ENCODE measurements at regions not wholly inside any gene's neighbourhood (a gene's known extent, or its start where the extent isn't known, plus 50 kb on each side); places are given as distances from the start of the nearest gene placed in this dataset.

- TF ChIP-seq CTCF (IDR thresholded peaks at IDR 0.05), result no peak
- no peak for TF ChIP-seq POLR2A (IDR thresholded peaks at IDR 0.05)
Measured at GRCh38 chr20:5688431-5688972, 61.7 kb upstream of the SHLD1 start.

Measured in Peyer's patch (tissue), 4 donors.